ENCODE measurements at regions not wholly inside any gene's neighbourhood (a gene's known extent, or its start where the extent isn't known, plus 50 kb on each side); places are given as distances from the start of the nearest gene placed in this dataset.

DNA sequence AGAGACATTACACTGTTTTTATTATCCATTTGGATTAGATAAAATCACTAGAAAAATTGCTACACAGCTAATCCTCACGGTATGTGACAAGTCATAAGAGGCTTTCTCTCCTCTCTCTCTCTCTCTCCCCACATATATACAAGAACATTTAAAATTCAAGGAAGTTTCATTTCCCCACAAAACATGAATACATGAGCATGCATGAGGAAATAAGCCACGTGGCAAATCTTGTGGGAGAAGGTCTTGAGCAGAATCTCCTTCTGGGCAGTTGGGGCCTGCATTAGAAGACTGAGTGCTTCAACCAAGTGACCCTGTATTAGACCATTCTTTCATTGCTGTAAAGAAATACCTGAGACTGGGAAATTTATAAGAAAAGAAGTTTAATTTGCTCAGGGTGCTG lies 1313.1 kb downstream of the MRPL39 start:
- DNase-seq: no peak

DNA sequence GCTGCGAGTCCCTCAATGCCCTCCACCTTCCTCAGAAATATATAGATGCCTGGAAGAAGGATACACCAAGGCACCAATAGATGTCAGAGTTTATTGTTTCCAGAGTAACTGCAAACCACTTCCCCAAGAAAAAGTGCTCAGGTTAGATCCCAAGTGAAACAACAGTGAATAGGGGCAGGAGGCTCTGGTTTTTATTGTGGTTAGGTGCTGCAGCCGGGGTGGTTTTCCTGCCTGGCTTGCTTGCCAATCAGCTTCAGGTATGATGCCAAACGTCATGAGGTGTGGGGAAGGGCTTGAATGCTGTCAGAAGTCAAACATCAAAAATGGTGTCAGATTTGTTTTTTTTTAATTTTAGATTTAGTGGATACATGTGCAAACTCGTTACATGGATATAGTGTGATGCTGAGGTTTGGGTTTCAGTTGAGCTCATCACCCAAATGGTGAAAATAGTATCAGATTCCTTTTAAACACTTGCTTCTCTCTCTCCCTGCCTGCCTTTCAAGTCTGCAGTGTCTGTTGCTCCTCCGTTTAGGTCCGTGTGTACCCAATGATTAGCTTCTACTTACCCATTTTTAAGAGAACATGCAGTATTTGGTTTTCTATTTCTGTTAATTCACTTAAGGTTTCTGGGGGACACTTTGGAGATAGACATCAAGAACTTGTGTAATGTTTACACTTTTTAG lies 1317.0 kb downstream of the MRPL39 start:
- DNase-seq: peak; percentile 9

DNA sequence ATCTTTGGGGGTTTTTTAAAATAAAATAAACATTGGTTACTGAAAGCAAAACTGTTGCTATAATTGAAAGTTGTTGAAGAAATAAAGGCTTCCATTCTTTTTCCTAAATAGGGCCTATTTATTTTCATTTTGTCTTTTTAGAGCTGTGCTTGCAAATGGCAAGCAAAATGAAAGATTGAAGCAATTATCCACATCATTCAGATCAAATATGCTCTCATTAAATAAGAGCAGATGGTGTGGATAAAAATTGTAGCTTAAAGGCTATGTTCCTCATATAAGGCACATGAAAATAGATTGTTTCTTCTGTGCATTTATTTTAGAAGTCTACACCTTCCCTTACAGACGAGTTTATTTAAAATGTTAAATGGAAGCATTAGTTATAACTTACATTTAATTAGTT lies 1317.7 kb downstream of the MRPL39 start:
- DNase-seq: peak; percentile 19

DNA sequence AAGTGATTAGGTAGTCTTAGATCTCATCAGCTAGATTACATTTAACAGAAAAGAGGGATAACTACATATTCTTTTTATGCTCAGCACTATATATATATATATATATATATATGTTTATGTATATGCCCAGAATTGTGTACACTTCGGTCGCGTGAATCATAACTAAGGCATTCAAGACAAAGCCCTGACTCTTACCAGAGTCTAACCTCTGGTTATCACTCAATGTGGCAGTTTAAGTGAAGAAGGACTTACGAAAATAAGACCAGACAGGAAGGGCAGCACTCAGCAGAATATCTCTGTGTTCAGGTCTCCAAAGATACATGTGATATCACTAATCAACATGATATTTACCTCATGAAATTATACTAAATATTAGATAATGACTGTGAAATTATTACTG lies 1326.7 kb downstream of the MRPL39 start:
- DNase-seq: no peak

DNA sequence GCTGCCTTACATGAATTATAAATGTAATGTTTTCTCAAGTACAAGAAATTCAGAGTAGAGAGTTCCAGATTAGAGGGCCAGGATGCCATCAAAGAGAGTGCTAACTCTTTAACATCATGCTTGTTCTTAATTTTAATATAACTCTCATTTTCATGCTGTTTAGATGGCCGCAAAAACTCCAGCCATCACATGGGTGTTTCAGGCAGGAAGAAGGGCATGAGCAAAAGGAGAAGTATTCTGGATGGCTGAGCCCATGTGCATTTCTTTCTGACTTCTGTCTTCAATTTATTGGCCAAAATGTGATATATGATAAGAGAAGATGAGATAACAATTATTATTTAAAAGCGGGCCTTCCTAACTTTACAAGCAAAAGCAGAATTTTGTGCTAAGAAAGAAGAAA lies 1328.6 kb downstream of the MRPL39 start:
- no peak for DNase-seq

DNA sequence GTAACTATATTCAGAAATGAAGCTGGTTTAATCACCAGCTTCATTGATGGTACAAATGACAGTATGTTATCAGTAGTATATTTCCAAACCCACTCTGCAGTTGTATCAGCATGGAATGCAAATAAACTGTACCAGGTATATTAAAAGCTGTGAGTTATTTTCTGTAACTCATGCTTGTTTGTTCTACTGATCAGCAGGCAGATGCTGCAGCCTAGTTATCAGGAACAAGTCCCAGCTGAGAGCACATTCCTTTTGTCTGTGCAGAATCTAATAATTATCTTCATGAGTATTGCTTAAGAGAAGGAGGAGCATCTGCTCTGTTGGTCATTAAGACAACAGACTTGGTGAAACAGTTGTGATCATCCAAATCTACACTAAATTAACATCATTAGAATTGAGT lies 1331.1 kb downstream of the MRPL39 start:
- peak; percentile 15 for DNase-seq

DNA sequence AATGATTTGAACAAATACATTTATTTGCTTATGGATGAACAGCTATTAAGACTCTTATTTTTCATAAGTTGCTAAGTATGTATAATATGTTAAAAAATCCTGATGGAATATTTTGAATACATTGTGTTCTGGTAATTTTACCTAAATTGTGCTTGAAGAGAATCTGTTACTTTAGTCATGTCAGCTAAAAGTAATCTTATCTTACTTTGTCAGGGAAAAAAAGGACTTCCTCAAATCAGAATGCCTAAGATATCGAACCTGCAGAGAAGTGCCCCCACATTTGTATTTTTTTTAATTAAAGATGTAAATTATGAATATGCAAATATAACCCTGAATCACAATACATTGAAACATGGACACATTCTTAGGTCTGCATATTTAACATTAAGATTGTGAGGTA lies 1331.7 kb downstream of the MRPL39 start:
- DNase-seq: no peak

DNA sequence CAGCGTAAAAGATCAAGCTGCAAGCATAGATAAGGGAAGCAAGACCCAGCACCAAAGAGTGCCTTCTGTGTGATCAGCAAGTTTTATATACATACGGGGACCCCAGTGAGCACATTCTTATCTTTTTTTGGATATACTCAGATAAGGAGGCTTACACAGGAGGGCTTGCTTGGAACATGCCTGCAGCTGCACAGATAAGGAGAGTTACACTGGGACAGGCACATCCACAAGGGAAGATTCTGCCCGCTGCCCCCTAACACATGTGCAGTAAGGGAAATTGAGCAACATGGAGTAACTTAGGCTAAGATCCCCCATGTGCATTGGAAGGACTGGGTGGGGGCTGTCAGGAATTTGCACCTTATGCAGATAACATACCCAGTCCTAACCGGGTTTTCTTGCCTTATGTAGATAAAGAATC lies 1334.8 kb downstream of the MRPL39 start:
- no peak for DNase-seq

DNA sequence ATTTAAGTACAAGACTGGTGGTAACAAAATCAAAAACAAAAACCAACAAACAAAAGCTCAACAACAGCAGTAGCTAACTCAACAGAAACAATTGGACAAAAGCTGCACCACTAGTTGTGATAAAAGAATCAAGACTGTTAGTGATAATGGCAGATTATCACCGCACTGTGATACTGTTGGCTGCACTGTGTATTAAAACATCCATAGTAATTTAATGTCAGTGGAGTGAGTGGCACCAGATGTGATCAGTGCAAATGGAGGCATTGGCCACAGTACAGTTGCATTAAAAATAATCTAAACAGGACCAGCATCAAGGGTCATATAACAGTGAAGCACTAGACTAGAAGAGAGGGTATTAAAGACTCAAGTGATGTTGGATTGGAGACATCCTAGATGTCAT lies 1341.3 kb downstream of the MRPL39 start:
- no peak for DNase-seq

DNA sequence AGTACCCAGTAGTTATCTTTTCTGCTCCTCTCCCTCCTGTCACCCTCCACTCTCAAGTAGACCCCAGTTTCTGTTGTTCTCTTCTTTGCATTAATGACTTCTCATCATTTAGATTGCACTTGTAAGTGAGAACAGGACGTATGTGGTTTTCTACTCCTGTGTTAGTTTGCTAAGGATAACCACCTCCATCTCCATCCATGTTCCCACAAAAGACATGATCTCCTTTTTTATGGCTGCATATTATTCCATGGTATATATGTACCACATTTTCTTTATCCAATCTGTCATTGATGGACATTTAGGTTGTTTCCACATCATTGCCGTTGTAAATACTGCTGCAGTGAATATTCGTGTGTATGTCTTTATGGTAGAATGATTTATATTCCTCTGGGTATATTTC lies 1346.5 kb downstream of the MRPL39 start:
- no peak for DNase-seq

DNA sequence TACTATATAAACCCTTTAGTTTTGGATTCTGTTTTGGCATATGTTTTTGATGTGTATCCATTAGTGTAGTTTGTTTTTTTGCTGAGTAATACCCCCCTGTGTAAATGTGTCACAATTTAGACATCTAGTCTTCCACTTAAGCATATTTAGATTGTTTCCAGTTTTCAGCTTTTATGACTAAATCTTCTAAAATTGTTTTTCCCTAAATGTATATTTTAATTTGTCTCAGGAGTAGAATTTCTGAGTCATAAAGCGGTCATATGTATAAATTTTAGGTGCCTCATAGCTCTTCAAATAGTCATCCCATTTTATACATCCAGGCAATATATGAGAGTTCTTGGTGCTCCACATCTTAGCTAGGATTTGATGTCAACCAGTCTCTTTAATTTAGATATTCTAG lies 1348.0 kb downstream of the MRPL39 start:
- no peak for DNase-seq

DNA sequence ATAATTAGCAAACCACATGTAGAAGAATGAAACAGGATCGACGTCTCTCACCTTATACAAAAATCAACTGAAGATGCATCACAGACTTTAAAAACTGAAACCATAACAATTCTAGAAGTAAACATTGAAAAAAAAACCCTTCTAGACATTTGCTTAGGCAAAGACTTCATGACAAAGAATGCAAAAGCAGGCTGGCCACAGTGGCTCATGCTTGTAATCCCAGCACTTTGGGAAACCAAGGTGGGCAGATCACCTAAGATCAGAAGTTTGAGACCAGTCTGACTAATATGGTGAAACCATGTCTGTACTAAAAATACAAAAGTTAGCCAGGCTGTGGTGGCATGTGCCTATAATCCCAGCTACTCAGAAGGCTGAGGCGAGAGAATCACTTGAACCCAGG lies 1351.7 kb downstream of the MRPL39 start:
- DNase-seq: no peak

DNA sequence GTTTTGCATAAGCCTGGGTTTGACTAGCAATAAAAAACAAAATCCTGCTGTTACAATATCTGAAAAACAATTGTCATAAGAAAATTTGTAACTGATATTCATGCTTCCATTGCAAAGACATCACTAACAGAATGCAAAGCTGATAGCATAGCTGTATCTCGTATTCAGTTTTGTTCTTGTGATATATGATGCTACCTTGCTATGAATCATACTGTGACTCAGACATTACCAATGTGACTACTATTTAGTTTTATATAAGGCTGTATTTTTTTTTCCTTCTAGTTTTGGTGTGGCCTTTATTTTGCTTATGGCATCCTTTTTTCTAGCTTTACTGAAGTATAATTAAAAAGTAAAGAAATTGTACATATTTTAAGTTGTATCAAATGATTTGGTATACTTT lies 1381.8 kb downstream of the MRPL39 start:
- no peak for DNase-seq

DNA sequence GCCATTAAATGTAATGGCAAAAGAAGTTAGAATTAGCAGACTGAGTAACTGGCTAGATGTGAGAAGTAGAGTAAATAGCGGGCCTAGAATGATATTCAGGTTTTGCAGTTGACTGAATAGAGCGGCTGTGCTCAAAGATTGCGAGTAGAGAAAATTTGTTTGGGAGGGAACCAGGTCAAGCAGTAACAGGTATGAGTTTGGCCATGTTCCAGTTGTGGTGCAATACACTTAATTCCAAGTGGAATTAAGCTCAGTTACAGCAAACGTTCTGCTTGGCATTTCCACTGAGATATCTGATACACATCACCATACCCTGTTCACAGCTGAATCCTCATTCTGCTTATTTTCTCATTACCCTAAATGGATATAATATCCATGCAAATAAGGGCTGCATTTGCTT lies 1382.9 kb downstream of the MRPL39 start:
- DNase-seq: peak; percentile 10

DNA sequence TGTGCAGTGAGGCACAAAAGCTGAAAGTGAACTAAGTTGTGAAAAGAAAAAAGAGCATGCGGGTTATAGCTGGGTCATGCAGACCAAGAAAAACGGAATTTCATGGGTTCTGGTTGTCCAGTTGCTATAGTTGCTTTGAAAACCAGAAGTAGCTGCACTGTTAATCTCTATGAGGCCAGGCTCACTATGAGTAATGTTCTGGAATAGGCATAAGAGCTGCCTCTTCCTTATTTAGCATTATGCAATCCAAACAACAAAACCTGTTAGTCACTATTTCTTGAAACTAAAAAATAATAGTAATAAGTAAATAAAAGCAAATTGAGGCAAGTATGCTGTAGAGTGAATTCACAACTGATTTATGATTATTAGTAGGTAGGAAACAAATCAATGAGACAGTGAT lies 1383.7 kb downstream of the MRPL39 start:
- DNase-seq: no peak

DNA sequence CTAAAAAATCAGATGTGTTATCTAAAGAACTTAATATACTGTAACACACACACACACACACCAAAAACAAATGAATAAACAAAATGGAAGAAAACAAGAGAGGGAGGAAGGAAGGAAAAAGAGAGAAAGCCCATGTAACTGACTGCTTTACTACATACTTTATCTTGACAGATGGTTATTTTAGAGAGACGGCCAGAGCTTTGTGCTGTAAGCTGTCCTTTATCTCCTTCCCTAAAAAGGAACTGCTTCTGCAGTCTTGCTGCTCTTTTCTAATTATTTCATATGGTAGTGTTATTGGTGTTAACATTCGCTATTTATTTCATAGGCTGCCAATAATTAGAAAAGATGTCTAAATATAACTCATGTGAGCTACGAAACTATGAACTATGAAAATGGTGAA lies 1384.6 kb downstream of the MRPL39 start:
- DNase-seq: no peak

DNA sequence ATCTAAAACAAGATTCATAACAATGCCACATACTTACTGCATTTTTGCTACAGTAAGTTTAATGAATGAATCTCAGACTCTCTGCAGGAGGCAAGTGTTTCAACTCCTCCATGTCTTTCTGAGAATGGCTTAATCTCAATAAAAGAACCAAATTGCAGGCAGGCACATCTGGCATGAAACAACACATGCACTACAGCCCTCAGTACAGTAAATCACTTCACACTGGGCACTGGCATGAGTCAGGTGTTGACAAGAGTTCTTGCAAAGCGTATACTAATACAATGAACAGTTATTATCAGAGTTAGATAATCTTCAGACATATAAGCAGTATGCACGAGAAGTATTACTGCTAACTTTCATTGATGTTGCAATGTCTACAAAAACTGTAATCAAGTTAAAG lies 1386.8 kb downstream of the MRPL39 start:
- DNase-seq: no peak

DNA sequence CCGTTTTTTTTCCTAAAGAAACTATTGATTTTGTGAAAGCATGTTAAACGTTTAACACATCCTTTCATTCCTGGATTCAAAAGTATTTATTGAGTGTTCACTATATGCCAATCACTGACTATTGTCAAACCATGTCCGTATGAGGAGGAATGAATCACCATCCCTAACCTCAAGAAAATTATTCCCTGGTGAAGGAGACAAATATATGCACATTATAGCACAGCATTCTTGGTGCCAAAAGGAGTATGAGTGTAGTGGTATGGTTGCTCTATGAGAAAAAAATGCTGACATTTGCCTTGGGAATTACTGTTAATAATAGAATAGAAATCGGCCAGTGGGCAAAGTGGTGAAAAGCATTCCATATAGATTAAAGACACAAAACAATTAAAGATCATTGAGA lies 1390.1 kb downstream of the MRPL39 start:
- DNase-seq: no peak

DNA sequence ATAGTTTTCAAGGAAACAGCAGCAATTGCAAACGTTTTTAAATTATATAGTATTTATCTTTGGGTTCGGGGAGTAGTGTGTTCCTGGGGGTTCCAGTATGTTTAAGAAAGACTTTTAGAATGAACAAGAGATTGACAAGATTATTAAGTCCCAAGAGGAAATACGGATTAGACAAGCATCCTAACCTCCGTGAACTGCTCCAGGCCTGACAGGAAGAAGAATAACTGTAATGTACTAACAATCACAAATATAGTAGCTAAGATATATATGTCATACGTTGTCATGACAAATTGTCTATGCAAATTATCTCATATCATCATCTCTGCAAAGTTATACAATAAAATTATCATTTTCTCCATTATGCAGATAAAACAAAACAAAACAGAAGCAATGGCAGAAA lies 1397.2 kb downstream of the MRPL39 start:
- no peak for DNase-seq

DNA sequence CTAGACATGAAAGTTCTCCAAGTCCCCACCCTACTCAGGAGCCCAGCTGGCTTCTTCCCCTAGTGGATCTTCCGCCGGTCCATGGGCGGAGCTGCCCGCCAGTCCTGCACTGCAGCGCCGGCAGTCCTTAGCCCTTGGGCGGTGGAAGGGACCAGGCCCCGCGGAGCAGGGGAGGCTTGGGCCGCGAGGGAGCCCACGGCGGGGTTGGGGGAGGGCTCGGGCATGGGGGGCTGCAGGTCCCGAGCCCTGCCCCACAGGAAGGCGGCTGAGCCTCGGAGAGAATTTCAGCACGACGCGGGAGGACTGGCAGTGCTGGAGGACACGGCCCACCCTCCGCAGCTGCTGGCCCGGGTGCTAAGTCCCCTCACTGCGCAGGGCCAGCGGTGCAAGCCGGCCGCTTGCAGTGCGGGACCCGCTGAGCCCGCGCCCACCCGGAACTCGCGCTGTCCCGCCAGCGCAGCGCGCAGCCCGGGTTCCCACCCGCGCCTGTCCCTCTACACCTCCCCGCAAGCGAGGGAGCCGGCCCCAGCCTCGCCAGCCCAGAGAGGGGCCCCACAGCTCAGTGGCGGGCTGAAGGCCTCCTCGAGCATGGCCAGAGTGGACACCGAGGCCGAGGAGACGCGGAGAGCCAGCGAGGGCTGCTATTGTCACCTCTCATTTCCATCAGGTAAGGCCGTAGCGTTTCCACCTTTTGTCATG lies 1398.6 kb downstream of the MRPL39 start:
- no peak for DNase-seq

DNA sequence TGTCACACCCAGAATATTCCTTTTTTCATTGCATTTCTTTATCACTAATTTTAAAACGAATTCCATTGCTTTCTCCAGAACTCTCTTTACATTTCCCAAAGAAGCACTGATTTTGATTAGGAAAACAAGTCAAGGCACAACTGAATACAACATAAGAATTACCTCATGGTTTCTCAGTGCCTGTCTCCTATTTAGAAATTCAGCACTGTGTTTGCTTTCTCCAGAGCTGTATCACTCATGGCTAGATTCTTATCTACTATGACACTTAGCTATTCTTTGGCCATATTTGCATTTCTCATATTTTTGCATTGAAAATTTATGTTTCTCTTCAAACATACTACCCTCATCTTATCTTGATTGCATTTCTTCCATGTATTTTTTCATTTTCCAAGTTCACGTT lies 1402.0 kb downstream of the MRPL39 start:
- no peak for DNase-seq

DNA sequence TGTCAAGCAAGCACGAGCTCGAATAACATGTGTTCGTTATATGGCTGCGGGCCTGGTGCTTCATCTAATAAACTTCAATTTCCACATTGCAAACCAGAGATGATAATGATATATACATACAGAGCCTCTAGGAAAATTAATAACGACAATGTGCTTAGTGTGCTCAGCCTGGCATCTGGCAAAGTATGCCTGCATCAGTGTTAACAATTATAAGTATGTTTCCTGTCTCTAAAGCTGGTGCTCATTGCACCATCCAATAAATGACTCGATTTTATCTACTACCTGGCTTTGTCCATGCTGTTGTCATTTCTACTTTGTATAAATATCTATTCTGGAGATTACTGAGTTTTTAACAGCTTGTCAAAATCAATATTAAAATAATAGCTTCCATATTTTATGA lies 1402.6 kb downstream of the MRPL39 start:
- DNase-seq: no peak

DNA sequence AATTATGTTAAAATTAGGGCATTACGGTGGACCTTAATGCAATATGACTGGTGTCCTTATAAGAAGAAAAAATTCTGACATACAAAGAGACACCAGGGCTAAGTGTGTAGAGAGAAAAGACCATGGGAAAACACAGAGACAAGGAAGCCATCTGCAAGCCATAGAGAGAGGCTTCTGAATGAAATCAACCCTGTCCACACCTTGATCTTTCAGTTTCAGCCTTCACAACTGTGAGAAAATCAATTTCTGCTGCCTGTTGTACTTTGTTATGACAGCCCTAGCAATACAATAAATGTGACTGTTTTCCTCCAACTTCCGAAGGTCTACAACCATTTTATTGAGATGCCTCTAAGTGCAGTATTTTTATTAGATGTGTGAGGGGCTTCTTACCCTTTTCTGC lies 1407.2 kb downstream of the MRPL39 start:
- no peak for DNase-seq

DNA sequence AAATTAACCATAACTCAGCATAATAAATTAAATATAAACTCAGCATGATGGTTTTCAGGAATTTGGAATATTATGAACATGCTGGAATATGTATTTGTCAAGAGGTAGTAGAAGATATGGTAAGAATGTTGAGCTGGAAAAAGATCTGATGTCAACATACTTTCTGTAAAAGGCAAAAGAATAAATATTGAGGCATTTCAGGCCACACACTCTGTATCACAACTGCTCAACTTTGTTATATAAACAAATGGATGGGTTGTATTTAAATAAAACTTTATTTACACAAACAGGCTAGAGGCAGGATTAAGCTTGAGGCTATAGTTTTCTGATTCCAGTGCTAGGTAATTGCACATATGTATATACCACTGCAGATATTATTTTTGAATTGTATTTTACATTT lies 1409.4 kb downstream of the MRPL39 start:
- DNase-seq: no peak

DNA sequence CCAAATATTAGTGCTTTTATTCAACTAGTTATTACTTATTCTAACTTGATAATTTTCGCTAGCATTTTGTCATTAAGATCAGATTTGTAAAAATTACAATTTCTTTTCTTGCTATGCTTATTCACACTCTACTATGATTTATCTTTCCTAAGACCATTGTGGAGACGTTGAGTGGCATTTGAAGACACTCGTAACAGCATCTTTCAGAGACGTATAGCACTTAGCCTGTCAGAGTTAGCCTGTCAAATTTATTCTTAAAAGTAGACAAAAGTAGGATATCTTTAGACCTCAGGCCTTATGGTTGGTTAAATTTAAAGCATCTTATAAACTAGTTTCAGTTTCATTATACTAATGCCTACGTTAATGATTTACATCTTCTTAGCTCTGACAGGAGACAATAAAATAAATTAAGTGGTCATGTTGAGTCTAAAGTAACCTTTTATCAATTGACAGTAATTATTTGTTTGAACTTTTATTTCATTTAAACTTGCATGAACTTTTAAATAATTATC lies 1410.1 kb downstream of the MRPL39 start:
- DNase-seq: no peak
